PFSK-1 (cell line): ENCODE measurements at regions not wholly inside any gene's neighbourhood (a gene's known extent, or its start where the extent isn't known, plus 50 kb on each side); places are given as distances from the start of the nearest gene placed in this dataset.

Source experiments
- FOXP2 ChIP-seq: optimal IDR thresholded peaks from 2 replicates; pipeline ENCODE3; 2011; ENCODE audit warnings: borderline replicate concordance, control low read depth, inconsistent platforms; ENCODE audit not compliant: insufficient read depth; ENCODE audit errors: extremely low read length, extremely low read depth
- POLR2AphosphoS5 ChIP-seq: IDR thresholded peaks from 2 replicates; pipeline ENCODE4 v1.6.1; 2012; ENCODE audit warnings: low read depth, mild to moderate bottlenecking, control low read depth, low read length, moderate library complexity
- REST ChIP-seq, 2 experiments: IDR thresholded peaks; 2 replicates each; pipeline versions ENCODE4 v1.6.1 to v1.8.0; 2011 to 2012; ENCODE audit warnings: low read depth in 2 of 2, low read length in 2 of 2, control low read depth in 1 of 2, inconsistent platforms in 1 of 2, mild to moderate bottlenecking in 1 of 2, moderate library complexity in 1 of 2; ENCODE audit not compliant: insufficient read depth in 1 of 2
- SIN3A ChIP-seq: IDR thresholded peaks from 2 replicates; pipeline ENCODE4 v1.6.1; 2012; ENCODE audit warnings: mild to moderate bottlenecking, low read length, moderate library complexity, borderline replicate concordance; ENCODE audit not compliant: insufficient read depth
- TAF1 ChIP-seq: IDR thresholded peaks from 2 replicates; pipeline ENCODE4 v1.6.1; 2012; ENCODE audit warnings: low read length, control low read depth, borderline replicate concordance; ENCODE audit not compliant: insufficient read depth

DNA sequence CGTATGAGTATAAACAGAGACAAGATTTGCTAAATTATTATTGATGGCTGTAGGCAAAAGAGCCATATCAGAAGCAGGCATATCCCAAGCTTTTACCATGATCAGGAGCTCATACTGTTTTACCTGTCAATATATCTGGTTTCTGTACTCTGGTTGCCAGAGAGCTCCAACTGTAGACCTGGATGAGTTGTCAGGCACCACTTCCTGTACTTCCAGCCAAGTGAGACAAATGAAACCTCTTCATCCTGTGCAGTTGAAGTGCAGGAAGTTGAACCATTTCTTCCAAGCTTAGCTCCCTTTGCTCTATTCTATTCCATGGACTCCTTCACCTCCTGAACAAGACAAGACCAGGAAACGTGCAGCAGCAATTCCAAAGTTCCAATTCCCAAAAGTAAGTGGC, 115.6 kb downstream of the ZNF281 start:
- TF ChIP-seq FOXP2 (no peak), SIN3A (no peak), TAF1 (no peak), REST (IDR thresholded peaks at IDR 0.05; ENCODE audit: insufficient read depth in 1 of 2, low read depth in 2 of 2, low read length in 2 of 2) (no peak), POLR2AphosphoS5 (no peak)

DNA sequence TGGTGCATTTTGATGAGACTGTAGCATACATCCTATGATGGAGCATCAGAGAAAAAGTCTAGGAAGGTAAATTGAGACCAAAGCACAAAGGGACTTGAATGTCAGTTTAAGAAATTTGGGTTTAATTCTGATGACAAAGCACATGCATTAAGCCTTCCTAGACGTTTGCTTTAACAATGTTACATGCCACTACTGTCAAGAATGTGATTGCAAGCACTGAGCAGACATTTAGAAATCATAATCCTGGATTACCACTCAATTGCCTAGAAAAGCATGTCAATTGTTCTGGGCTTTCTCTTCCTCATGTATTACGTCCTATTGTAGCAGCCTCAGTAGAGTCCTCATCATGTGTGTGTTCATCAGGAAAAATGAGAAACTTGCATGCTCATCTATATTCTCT, 117.1 kb downstream of the ZNF281 start:
- TF ChIP-seq POLR2AphosphoS5 (no peak), FOXP2 (no peak)

DNA sequence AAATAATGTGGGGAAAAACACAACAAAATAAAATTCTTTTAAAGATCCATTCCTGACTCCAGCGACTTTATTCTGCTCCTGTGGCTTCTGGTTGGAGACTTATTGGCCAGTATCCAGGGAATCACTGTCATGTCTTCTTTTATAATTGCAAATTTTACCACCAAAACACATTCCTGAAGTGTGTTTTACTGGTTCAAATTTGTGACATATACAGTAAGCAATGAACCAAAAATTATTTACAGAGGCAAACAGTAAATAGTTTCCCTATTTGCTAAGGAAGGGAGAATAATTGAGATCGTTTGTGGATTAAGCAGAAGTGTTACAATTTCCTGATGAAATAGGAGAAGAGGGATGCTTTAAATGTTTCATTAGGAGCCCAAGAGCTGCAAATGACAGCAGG, 118.7 kb downstream of the ZNF281 start:
- TF ChIP-seq REST (IDR thresholded peaks at IDR 0.05; ENCODE audit: insufficient read depth in 1 of 2, low read depth in 2 of 2, low read length in 2 of 2) = no peak
- no peak for TF ChIP-seq FOXP2
- no peak for TF ChIP-seq TAF1
- TF ChIP-seq POLR2AphosphoS5 = no peak
- no peak for TF ChIP-seq SIN3A

DNA sequence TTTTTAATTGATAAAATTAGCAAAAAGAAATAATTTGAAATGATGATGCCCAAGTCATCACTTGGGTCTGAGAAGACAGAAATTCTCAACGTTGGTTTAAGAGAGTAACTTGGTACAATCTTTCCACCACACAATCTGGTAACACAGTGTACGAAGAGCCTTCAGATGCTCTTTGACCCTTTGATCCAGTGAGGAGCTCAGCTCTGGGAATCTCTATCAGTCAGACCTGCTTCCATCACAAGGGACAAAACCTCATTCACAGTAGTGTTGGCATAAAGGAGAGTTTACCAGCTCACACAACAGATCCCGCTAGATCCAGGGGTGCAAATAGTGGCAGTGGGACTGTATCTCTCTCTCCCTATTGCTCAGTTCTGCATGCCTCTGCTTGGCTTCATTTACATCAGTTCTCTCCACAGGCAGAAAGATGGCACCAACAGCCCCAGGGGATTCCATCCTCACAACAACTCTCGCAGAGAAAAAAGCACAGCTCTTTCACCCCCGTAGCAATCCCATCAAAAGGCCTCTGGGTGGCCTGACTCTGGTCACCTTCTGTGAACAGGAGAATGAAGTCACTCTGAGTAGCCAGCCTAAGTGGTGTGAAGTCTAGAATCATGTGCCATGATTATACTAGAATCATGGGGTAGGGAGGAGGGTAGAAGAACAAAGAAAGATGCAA, 119.7 kb downstream of the ZNF281 start:
- TF ChIP-seq REST (IDR thresholded peaks at IDR 0.05; ENCODE audit: insufficient read depth in 1 of 2, low read depth in 2 of 2, low read length in 2 of 2) (no peak), POLR2AphosphoS5 (no peak), TAF1 (no peak), FOXP2 (no peak), SIN3A (no peak)

- no peak for TF ChIP-seq TAF1
- TF ChIP-seq REST (IDR thresholded peaks at IDR 0.05; ENCODE audit: insufficient read depth in 1 of 2, low read depth in 2 of 2, low read length in 2 of 2) = no peak
- TF ChIP-seq FOXP2 = no peak
- TF ChIP-seq POLR2AphosphoS5 = no peak
- no peak for TF ChIP-seq SIN3A
These were observed 121.6 kb downstream of the ZNF281 start for GRCh38 chr1:200288226-200288625.
